Activated T-cell treated with anti-CD3 and anti-CD28 coated beads for 48 hours (primary cell): ENCODE measurements at regions not wholly inside any gene's neighbourhood (a gene's known extent, or its start where the extent isn't known, plus 50 kb on each side); places are given as distances from the start of the nearest gene placed in this dataset.
A peak's percentile ranks its signal among the peaks of the same experiment; 100 is the strongest.
"Not testable (repeated sequence)": the region's sequence is repeated elsewhere in the genome, so short reads cannot be mapped to it uniquely, and the experiment has no call there.

Source experiments
- DNase-seq: peaks from one replicate; pipeline ENCODE4 v3.0.0-alpha.2; 2020; ENCODE audit warnings: low read depth

- not testable (repeated sequence) for DNase-seq
These were observed 50.3 kb upstream of the AGTPBP1 start for GRCh38 chr9:85792057-85792456.

DNA sequence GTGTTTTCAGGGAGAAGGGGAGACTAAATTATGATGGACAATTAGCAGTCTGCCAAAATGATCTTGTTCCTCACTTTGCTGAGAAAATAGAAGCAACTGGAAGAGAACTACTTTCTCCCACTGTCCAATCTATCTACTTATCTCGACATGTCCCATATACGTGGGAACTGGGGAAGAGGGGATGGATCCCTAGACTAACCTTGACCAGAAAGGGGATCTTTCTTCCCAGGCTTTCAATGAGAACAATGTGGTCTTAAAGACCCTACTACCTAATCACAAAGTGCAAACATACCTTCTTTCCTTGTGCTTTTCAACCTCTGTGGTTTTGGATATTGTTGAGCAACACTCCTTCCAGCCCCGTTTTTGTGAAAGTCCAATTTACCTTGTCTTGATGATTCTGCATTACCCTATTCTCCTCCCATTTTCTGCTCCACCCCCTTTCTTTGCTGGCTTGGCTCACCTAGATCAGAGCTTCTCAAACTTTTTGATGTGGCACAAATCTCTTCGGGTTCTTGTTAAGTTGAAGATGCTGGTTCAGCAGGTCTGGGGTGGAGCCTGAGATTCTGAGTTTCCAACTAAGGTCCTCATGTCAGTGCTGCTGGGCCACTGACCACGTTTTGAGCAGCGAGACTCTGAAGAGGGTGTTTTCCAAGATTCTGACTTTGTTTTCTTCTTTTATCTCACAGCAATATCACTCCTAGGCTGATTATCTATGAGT is 61.4 kb upstream of the AGTPBP1 start:
- DNase-seq = not testable (repeated sequence)

DNA sequence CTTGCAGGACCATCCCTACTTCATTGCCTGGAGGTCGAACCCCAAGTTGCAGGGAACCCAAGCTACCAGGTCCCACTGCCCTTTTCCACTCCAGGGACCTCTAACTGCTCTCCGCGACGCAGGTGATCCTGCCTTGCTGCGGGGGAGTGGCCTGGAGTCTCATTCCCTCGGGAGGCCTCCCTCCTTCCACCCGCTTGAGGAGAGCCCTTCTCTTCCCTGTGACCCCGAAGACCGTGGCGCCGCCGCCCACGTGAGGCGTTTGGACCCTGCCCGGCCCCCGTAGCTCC is 63.0 kb upstream of the AGTPBP1 start:
- DNase-seq = not testable (repeated sequence)

- DNase-seq = peak; percentile 71
These were observed 63.6 kb upstream of the AGTPBP1 start for GRCh38 chr9:85805134-85806005.

- not testable (repeated sequence) for DNase-seq
These were observed 66.6 kb upstream of the AGTPBP1 start for GRCh38 chr9:85808329-85808728.

DNA sequence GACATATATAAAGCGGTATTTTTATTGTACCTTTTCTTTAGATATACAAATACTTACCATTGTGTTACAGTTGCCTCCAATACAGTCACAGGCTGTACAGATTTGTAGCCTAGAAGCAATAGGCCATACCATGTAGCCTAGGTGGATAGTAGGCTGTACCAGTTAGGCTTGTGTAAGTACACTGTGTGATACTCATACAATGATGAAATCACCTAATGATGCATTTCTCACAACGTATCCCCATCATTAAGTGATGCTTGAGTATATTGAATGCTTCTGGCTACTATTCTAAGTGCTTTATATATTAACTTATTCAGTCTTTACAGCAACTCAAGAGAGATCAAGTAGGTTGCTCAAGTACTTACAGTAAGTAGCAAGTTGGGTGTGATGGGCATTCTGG is 71.6 kb upstream of the AGTPBP1 start:
- DNase-seq = not testable (repeated sequence)

DNA sequence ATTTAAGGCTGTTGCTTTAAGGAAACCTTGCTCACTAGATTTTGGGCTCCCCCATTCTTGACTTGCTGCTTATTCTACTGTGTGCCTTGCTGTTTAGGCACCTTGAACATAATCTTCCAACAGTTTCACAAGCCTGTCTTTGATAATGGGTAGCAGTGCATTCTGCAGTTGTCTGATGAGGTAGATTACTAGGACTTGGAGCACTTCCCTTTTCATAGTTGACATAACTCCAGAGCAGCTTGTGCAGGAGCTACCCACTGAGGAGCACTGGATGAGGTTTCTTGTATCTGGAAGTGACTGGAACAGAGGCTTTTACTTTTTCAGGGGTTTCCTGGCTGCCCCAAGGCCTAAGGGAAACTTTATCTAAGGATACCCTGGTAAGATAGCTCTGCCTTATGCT is 73.0 kb upstream of the AGTPBP1 start:
- DNase-seq = not testable (repeated sequence)

DNA sequence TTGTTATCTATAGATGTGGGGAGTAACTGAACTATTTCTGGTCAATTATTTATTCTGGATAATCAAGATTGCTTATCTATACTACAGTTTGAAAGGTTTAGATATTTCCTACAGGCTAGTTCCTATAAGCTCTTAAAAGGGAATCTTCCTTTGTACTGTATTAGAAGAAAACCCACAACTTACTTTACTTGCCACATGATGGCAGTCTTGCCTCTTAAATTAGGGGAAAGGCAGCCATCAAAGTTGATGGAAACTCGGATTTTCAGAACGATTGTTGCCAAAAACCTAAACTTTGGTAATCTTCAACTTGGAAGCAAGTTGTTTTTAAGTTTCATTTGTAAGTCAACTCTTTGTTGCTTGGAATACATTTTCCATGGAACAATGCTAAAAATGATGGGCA is 77.2 kb upstream of the AGTPBP1 start:
- not testable (repeated sequence) for DNase-seq

DNA sequence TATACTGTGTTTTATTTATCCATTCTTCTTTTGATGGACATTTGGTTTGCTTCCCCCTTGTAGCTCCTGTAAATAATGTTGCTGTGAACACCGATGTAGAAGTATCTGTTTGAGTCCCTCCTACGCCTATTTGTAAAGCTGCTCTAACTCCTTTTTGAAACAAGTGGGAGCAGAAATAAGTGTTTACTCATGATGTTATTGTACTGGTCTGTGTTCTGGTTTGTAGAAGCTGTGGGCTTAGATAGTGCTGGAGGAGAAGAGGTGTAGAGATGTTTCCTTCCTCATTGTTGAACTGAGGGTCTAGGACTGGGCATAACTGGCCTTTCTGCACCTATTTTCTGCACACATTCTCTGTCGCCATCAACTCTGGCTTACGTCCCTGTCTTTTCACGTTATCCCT is 78.8 kb upstream of the AGTPBP1 start:
- DNase-seq = not testable (repeated sequence)

- DNase-seq = not testable (repeated sequence)
These were observed 83.2 kb upstream of the AGTPBP1 start for GRCh38 chr9:85824949-85825348.

DNA sequence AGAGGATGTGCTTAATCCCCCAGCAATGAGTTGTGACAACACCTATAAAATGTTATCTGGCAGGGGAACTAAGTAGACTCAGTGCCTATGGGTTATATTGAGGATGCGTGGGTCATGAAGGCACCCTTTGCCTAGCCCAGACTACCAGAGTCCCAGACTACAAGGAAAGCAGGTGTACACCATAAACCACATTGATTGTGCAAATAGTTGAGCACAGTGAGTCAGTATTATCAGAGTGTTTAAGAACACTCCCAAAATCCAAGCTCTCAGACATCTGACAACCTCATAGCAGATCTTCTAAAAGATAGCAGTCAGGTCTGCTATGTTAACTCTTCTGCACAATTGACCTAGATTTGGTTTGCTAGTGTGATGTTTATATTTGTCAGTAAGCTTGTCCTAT is 92.8 kb upstream of the AGTPBP1 start:
- not testable (repeated sequence) for DNase-seq

DNA sequence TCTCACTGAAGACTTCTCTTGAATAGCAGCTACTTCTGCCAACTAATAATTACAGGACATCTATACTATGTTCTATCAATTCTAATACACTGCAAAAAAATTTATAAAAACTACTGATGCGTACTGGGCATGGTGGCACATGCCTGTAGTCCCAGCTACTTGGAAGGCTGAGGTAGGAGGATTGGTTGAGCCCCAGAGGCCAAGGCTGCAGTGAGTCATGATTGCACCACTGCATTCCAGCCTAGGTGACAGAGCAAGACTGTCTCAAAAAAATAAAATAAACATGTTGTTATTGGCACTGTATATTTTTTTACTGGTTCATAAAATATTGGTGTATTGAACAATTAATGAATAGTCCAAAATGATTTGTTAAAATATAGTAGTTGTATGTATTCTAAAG is 97.0 kb upstream of the NAA35 start:
- DNase-seq = not testable (repeated sequence)

DNA sequence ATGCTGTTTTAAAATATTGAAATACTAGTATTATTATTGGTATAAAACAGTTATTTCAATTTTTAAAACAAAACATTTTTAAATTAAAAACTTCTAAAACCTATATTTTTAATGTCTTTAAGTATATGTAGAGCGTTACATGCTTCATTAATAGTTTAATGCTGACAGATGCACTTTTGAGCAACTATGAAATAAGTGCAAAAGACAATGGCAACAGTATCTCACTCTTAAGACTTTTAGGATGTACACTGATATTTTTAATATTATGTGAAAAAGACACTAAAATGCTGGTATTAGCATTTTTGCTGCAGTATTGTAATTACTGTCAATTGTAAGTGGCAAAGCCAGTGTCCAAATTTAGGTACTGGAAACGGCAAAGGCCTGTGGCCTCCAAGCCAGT is 93.2 kb upstream of the NAA35 start:
- not testable (repeated sequence) for DNase-seq

DNA sequence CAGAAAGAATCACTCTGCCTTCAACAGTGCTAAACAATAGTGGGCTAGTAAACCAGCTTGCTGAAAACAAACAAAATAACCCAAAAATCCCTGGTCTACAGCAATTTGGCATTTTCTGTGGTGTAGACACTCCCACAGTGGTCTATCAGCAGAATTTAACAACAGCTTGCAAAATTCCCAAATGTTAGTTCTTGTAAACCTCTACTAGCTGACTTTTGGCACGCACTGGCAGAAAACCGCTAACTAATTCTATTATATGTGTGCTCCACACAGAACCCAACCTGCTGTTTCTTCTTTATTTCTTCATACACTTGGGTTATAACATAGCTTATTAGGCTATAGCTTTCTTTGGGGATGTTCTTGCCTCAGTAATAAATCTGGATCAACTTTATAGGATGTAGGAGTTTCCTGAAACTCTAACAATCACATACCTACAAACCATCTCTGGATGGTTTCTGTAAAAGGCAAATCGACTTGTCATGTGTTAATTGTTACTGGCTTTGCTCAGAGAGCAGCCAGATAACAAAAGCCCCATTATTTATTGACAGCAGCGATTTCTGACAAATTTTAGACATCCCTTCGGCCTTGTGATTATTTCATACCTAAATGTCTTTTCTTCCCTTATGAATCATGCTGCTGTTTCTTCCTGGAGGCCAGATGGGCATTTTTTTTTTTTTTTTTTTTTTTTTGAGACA is 82.7 kb upstream of the NAA35 start:
- DNase-seq = no peak

DNA sequence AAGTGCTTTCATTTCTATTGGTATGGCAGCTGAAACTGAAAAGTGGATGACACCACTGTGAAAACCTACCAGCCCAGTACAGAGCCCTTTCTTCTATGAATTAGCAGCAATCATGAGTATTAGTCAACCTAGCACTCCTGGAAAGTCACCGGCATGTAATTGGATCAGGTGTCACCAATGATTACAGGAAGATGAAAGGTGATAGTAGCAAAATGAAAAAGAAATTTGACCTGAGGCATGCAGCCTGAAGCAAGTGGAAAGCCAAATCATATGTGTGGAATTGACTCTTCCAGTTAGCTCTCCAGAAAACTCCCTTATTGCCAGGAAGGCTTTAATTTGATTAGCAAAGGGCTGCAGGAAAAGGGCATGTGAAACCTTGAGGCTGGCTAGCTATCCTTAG is 81.2 kb upstream of the NAA35 start:
- DNase-seq = no peak

- not testable (repeated sequence) for DNase-seq
These were observed 79.1 kb upstream of the NAA35 start for GRCh38 chr9:85861882-85862281.

GRCh38 chr9:85863875-85864274 is 77.1 kb upstream of the NAA35 start:
- DNase-seq = no peak

DNA sequence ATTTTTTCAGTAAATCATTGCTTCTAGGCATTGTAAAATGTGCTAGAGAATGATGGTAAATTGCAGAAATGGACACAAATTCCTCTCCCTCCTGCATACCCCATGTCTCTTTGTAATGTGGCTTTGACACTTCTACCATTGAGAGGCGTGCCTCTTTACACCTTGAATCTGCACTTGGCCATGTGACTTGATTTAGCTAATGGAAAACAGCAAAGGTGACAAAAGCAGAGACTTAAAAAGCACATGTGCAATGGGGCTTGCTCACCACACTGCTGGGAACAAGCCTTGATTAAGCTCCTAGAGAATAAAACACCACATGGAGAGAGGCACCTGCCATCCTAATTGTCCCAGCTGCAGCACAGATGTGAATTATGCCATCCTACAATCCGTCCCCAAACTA is 69.9 kb upstream of the NAA35 start:
- no peak for DNase-seq

DNA sequence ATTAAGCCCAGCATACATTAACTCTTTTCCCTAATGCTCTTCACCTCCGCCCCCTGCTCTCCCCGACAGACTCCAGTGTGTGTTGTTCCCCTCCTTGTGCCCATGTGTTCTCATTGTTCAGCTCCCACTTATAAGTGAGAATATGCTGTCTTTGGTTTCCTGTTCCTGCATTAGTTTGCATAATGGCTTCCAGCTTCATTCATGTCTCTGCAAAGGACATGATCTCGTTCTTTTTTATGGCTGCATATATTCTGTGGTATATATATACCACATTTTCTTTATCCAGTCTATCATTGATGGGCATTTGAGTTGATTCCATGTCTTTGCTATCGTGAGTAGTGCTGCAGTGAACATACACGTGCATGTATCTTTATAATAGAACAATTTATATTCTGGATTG is 69.3 kb upstream of the NAA35 start:
- not testable (repeated sequence) for DNase-seq

GRCh38 chr9:85872463-85872862 is 68.5 kb upstream of the NAA35 start:
- DNase-seq = no peak

GRCh38 chr9:85876628-85877027 is 64.3 kb upstream of the NAA35 start:
- no peak for DNase-seq

DNA sequence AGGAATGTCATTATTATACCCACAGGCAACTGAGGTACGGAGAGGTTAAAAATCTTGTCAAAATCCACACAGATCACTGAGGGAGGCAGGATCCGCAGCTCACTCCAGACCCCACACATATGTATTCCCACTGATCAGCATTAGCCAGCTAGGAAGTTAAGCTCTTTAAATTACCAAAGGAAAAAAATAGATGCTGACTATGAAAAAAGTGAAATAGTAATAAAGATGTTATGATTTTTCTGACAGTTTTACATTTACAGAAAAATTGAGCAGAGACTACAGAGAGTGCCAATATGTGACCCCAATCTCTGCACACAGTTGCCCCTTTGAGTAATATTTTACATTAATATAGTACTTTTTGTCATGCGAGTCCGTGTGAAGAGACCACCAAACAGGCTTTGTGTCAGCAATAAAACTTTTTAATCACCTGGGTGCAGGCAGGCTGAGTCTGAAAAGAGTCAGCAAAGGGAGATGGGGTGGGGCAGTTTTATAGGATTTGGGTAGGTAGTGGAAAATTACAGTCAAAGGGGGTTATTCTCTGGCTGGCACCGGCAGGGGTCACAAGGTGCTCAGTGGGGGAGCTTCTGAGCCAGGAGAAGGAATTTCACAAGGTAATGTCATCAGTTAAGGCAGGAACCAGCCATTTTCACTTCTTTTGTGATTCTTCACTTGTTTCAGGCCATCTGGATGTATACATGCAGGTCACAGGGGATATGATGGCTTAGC is 61.9 kb upstream of the NAA35 start:
- DNase-seq = not testable (repeated sequence)
